ENCODE measurements at regions not wholly inside any gene's neighbourhood (a gene's known extent, or its start where the extent isn't known, plus 50 kb on each side); places are given as distances from the start of the nearest gene placed in this dataset.

DNA sequence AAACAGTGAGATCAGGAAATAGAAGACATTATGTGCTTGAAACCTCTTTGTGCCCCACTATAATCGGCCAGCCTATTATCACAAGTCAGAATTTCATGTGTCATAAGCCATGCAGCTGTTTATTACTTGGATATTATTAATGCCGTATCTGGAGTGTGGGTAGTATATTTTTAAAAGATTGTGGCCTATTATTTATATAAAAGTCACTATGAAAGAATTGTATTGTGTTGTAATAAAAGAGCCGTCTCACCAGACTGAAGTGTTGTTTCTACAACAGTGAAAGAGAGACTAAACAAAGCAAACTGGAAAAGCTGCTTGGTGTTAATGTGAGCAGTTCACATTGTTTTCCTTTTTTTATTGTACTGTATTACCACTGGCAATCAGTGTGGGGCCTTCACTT lies 449.1 kb downstream of the PSAT1 start:
- Histone ChIP-seq H3K4me3 (ENCODE audit: low read depth in 1 of 2, low read length in 2 of 2) (no peak overlapping the region), H3K9ac (ENCODE audit: low read length) (no peak overlapping the region)

DNA sequence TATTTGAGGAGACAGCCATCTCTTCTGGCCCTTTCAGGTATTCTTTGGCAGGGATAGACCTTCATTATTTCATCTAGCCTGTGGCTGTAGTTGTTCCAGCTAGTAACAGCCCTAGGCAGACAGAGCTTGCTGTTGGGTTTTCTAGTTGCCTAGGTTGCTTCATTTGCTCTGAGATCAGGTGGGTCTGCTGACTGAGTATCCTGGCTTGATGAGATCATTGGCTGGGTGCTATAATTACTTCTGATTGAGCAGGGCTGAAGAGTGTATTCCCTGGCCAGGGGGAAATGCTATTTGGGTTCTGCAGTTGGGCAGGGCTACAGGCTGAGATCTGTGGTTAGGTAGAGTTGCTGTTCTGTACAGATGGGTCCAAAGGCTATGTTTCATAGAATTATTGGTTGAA lies 456.1 kb downstream of the PSAT1 start:
- no peaks in the 10 kb centered on the region for H3K36me3 ChIP-seq (ENCODE audit: insufficient read depth, low read length)
- H3K27ac ChIP-seq (ENCODE audit: low read depth, low read length), result no peak overlapping the region
- H3K4me3 ChIP-seq (ENCODE audit: low read depth in 1 of 2, low read length in 2 of 2), result no peak overlapping the region
- no peak overlapping the region for H3K9ac ChIP-seq (ENCODE audit: low read length)
- no peaks in the 10 kb centered on the region for H3K27me3 ChIP-seq (ENCODE audit: control insufficient read depth in 1 of 2, insufficient read depth in 2 of 2, low read length in 2 of 2)
- H3K4me1 ChIP-seq (ENCODE audit: insufficient read depth, low read length), result no peaks in the 10 kb centered on the region
- H3K9me3 ChIP-seq (ENCODE audit: low read length), result no peaks in the 10 kb centered on the region

More for the DNA sequence above, 449.1 kb downstream of the PSAT1 start:
- Histone ChIP-seq H3K36me3 (ENCODE audit: insufficient read depth, low read length) (no peaks in the 10 kb centered on the region), H3K27ac (ENCODE audit: low read depth, low read length) (no peak overlapping the region), H3K9me3 (ENCODE audit: low read length) (no peaks in the 10 kb centered on the region), H3K4me1 (ENCODE audit: insufficient read depth, low read length) (no peaks in the 10 kb centered on the region), H3K27me3 (ENCODE audit: control insufficient read depth in 1 of 2, insufficient read depth in 2 of 2, low read length in 2 of 2) (no peaks in the 10 kb centered on the region)

DNA sequence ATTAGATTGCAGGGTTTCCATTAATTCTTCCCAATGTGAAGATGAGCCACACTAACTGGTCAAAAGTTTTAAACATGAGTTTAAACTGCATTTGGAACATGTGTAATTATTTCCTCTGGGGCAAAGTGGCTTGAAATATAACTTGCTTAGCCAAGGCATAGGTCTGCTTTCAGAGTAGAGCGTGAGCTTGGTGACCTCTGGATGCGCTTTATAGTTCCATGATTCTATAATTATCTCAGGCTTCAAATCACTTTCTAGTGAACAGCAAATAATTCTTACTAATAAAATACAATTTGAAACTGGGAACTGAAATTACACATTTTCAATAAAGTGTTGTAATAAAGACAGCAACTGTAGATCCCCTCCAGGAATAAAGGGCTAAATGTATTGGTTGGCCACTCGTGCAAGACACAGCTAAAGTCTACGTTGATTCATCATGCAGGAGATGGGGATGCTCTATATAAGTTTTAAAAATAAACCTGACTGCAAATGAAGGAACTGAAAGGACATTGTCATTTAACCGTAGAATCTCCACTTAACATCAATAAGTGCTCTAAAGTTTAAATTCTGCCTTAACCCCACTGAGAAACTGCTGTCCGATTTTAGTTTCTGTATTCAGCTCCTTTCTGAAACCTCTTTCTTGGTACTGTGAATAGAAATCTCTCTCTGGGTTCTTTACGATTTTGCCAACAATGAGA lies 460.0 kb downstream of the PSAT1 start:
- Histone ChIP-seq H3K4me3 (ENCODE audit: low read depth in 1 of 2, low read length in 2 of 2) (no peak overlapping the region), H3K4me1 (ENCODE audit: insufficient read depth, low read length) (no peaks in the 10 kb centered on the region), H3K9me3 (ENCODE audit: low read length) (no peaks in the 10 kb centered on the region), H3K36me3 (ENCODE audit: insufficient read depth, low read length) (no peaks in the 10 kb centered on the region), H3K9ac (ENCODE audit: low read length) (no peak overlapping the region), H3K27me3 (ENCODE audit: control insufficient read depth in 1 of 2, insufficient read depth in 2 of 2, low read length in 2 of 2) (no peaks in the 10 kb centered on the region), H3K27ac (ENCODE audit: low read depth, low read length) (no peak overlapping the region)

DNA sequence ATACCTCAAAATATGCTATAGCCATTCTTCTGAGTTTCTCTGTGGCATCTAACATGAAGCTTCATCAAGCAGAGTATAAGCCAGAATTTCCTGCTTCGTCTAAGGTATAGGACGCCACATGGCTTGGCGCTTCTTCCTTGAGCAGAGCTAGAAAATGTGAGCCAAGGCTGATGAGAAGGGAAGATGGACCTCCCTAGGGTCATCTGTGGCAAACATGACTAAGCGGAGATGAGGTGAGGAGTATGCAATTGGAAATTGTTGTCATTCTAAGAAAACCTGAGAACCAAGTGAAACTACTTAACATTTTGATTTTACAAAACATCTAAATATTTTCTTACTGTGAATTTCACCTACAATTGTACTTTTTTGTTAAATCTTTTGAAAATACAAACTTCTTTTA lies 466.5 kb downstream of the PSAT1 start:
- Histone ChIP-seq H3K4me3 (ENCODE audit: low read depth in 1 of 2, low read length in 2 of 2) (no peak overlapping the region), H3K9ac (ENCODE audit: low read length) (no peak overlapping the region), H3K4me1 (ENCODE audit: insufficient read depth, low read length) (no peaks in the 10 kb centered on the region), H3K36me3 (ENCODE audit: insufficient read depth, low read length) (no peaks in the 10 kb centered on the region), H3K27me3 (ENCODE audit: control insufficient read depth in 1 of 2, insufficient read depth in 2 of 2, low read length in 2 of 2) (no peaks in the 10 kb centered on the region), H3K27ac (ENCODE audit: low read depth, low read length) (no peak overlapping the region), H3K9me3 (ENCODE audit: low read length) (no peaks in the 10 kb centered on the region)

DNA sequence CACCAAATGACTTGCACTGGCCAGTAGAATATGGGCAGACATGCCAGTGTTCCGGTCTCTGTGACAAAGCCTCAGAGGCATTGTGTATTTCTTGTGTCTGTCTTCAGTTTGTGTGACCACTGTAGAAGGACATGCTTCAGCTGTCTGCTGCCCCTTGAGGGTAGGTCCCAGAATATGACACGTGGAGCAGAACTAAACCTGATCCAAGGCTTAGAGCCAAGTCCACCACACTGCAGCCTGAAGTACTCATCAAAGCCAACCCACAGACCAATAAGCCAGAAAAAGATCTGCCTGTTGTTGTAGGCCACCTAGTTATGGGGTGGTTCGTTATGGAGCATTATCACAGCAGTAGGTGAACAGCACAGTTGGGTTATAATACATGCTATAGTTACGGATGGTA lies 468.9 kb downstream of the PSAT1 start:
- Histone ChIP-seq H3K4me1 (ENCODE audit: insufficient read depth, low read length) (no peaks in the 10 kb centered on the region), H3K9me3 (ENCODE audit: low read length) (no peaks in the 10 kb centered on the region), H3K36me3 (ENCODE audit: insufficient read depth, low read length) (no peaks in the 10 kb centered on the region), H3K9ac (ENCODE audit: low read length) (no peak overlapping the region), H3K27me3 (ENCODE audit: control insufficient read depth in 1 of 2, insufficient read depth in 2 of 2, low read length in 2 of 2) (no peaks in the 10 kb centered on the region), H3K27ac (ENCODE audit: low read depth, low read length) (no peak overlapping the region), H3K4me3 (ENCODE audit: low read depth in 1 of 2, low read length in 2 of 2) (no peak overlapping the region)

DNA sequence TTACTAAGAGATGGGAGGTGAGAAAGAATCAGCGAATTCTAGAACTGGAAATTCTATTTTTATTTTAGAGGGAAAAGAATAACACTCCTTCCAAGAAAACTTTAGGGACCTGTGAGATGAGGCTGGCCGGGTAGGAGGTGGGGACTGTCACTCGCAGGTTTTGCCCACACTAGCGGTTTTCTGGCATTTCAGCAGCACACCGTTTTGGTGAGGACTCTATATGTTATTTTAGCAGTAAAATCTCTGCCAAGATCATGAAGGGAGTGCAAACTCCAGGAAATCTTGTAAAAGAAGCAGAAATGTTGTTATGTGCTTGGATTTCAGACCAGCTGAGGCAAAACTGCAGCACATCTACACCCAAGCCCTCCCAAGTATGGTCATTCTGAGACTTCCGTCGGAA lies 470.6 kb downstream of the PSAT1 start:
- Histone ChIP-seq H3K4me1 (ENCODE audit: insufficient read depth, low read length) (no peaks in the 10 kb centered on the region), H3K9ac (ENCODE audit: low read length) (no peak overlapping the region), H3K36me3 (ENCODE audit: insufficient read depth, low read length) (no peaks in the 10 kb centered on the region), H3K27ac (ENCODE audit: low read depth, low read length) (no peak overlapping the region), H3K27me3 (ENCODE audit: control insufficient read depth in 1 of 2, insufficient read depth in 2 of 2, low read length in 2 of 2) (no peaks in the 10 kb centered on the region), H3K9me3 (ENCODE audit: low read length) (no peaks in the 10 kb centered on the region), H3K4me3 (ENCODE audit: low read depth in 1 of 2, low read length in 2 of 2) (no peak overlapping the region)

DNA sequence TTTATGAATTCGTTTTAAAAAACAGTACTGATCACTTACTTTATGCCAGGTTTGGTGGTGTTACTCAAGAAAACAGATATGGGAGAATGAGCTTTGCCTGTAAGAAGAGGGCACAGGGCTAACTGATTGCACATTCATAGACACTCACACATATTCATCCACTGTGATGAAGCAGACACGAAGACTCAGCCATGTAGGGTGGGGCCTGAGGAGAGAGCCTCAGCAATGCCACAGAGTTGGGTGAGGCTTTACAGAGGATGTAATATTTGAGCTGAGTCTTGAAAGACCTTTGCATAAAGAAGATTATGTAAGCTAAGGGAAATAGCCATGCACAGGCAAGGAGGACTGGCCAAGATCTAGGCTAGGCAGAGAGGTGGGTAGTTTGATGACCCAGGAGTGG lies 472.8 kb downstream of the PSAT1 start:
- Histone ChIP-seq H3K4me3 (ENCODE audit: low read depth in 1 of 2, low read length in 2 of 2) (no peak overlapping the region), H3K4me1 (ENCODE audit: insufficient read depth, low read length) (no peaks in the 10 kb centered on the region), H3K9me3 (ENCODE audit: low read length) (no peaks in the 10 kb centered on the region), H3K27me3 (ENCODE audit: control insufficient read depth in 1 of 2, insufficient read depth in 2 of 2, low read length in 2 of 2) (no peaks in the 10 kb centered on the region), H3K9ac (ENCODE audit: low read length) (no peak overlapping the region), H3K36me3 (ENCODE audit: insufficient read depth, low read length) (no peaks in the 10 kb centered on the region), H3K27ac (ENCODE audit: low read depth, low read length) (no peak overlapping the region)

DNA sequence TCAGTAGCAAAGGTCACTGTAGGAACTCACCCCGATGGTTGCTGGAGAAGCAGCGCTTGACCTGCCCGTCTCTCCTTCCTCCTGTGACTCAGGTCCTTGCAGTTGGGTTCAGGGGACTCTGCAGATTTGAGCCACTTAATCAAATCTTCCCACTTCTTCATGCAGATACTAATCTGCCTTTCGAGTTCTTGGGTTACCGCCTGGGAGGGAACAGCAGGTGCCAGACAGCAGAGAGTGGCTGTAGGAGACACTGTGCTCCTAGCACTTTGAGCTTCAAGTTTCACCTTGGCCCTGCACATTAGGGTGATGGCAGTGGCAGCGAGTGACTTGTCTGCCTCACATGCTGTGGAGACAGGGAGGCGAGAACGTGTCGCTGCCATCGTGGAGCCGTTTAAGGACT lies 478.3 kb downstream of the PSAT1 start:
- Histone ChIP-seq H3K27me3 (ENCODE audit: control insufficient read depth in 1 of 2, insufficient read depth in 2 of 2, low read length in 2 of 2) (no peaks in the 10 kb centered on the region), H3K36me3 (ENCODE audit: insufficient read depth, low read length) (no peaks in the 10 kb centered on the region), H3K4me1 (ENCODE audit: insufficient read depth, low read length) (no peaks in the 10 kb centered on the region), H3K27ac (ENCODE audit: low read depth, low read length) (no peak overlapping the region), H3K9me3 (ENCODE audit: low read length) (no peaks in the 10 kb centered on the region), H3K4me3 (ENCODE audit: low read depth in 1 of 2, low read length in 2 of 2) (no peak overlapping the region), H3K9ac (ENCODE audit: low read length) (no peak overlapping the region)

DNA sequence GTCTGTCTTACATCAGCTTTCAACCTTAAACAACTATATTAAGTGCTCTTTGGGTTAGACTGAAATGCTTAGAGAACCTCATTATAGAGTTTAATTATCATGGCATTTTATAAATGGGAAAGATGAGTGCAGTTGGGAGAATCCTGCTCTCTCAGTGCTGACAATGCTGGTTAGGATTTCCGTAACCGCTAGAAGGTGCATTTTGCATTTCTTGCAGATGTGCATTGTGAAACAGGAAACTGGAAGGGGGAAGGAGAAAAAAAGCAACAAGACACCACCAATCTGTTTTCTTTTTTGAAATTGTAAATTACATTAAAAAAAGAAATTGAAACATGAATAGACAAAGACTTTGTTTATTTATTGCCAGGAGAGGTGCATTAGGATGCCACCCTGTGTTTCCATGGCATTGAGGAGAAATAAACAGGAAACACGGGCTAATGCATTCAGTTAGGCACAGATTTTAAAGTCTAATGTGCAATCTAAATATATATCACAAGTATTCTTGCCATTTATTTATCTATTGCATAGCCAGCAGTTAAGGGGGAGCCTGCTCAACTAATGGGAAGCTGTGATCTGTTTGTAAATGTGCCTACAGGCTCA lies 478.9 kb downstream of the PSAT1 start:
- Histone ChIP-seq H3K36me3 (ENCODE audit: insufficient read depth, low read length) (no peaks in the 10 kb centered on the region), H3K27ac (ENCODE audit: low read depth, low read length) (no peak overlapping the region), H3K9me3 (ENCODE audit: low read length) (no peaks in the 10 kb centered on the region), H3K4me1 (ENCODE audit: insufficient read depth, low read length) (no peaks in the 10 kb centered on the region), H3K4me3 (ENCODE audit: low read depth in 1 of 2, low read length in 2 of 2) (no peak overlapping the region), H3K9ac (ENCODE audit: low read length) (no peak overlapping the region), H3K27me3 (ENCODE audit: control insufficient read depth in 1 of 2, insufficient read depth in 2 of 2, low read length in 2 of 2) (no peaks in the 10 kb centered on the region)

DNA sequence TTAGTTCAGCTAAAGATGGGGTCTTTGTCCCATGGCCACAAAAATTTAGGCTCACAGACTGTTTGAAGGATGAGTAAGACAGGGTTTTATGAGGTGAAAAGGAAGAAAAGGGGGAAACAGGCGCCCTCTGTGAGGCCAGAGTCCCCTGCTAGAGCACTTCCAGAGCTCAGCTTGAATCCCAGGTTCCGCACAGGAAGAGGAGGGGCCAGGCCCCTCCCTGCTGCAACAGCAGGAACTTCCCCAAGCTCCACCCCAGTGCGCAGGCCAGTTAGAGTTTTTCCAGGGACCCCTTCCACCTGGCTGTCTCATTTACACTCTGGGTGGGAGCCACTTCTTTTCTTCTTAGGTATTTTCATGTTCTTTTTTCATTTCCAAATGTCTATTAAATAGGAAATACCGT lies 480.8 kb downstream of the PSAT1 start:
- Histone ChIP-seq H3K4me1 (ENCODE audit: insufficient read depth, low read length) (no peaks in the 10 kb centered on the region), H3K27ac (ENCODE audit: low read depth, low read length) (no peak overlapping the region), H3K9ac (ENCODE audit: low read length) (no peak overlapping the region), H3K9me3 (ENCODE audit: low read length) (no peaks in the 10 kb centered on the region), H3K4me3 (ENCODE audit: low read depth in 1 of 2, low read length in 2 of 2) (no peak overlapping the region), H3K27me3 (ENCODE audit: control insufficient read depth in 1 of 2, insufficient read depth in 2 of 2, low read length in 2 of 2) (no peaks in the 10 kb centered on the region), H3K36me3 (ENCODE audit: insufficient read depth, low read length) (no peaks in the 10 kb centered on the region)

DNA sequence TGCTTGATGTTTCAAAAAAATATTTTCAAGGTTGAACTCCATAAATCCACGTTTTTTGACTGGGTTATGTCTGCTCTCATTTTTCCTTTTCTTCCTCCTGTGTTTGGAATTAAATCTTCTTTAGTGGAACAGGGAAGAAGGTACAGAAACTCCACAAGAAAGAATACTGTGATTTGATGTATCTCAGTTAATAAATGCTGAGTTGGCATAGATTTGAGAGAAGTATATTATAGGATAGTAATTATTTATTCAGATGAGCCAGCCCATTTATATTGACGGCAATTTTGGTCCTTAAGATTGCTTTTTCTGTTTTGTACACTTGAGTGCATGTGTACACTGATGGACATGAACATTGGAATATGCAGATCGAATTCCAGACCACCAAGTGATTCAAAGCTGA lies 481.4 kb downstream of the PSAT1 start:
- Histone ChIP-seq H3K9ac (ENCODE audit: low read length) (no peak overlapping the region), H3K27me3 (ENCODE audit: control insufficient read depth in 1 of 2, insufficient read depth in 2 of 2, low read length in 2 of 2) (no peaks in the 10 kb centered on the region), H3K36me3 (ENCODE audit: insufficient read depth, low read length) (no peaks in the 10 kb centered on the region), H3K4me3 (ENCODE audit: low read depth in 1 of 2, low read length in 2 of 2) (no peak overlapping the region), H3K27ac (ENCODE audit: low read depth, low read length) (no peak overlapping the region), H3K9me3 (ENCODE audit: low read length) (no peaks in the 10 kb centered on the region), H3K4me1 (ENCODE audit: insufficient read depth, low read length) (no peaks in the 10 kb centered on the region)

DNA sequence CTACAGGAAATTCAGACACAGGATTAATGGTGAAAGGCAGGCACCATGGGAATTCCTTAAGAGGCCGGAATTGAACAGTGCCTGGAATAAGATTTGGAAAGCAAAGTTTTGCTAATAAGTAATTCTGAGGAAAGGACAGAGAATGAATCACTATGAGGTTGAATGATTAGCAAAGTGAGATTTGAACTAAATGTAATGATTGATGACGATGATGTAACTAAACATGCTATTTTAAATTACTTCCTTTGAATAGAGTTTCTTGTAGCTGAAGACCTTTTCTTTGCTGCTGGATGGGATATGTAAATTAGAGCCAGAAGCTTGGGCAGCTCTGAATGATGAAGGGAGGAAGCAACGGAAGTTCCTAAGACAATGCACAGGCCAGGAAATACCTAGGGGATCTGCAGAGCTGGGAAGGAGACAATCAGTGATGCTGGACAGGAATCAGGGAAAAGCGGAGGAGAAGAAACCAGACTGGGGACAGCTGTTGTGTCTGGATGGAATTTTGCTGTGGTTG lies 482.0 kb downstream of the PSAT1 start:
- Histone ChIP-seq H3K9me3 (ENCODE audit: low read length) (no peaks in the 10 kb centered on the region), H3K27me3 (ENCODE audit: control insufficient read depth in 1 of 2, insufficient read depth in 2 of 2, low read length in 2 of 2) (no peaks in the 10 kb centered on the region), H3K4me1 (ENCODE audit: insufficient read depth, low read length) (no peaks in the 10 kb centered on the region), H3K36me3 (ENCODE audit: insufficient read depth, low read length) (no peaks in the 10 kb centered on the region), H3K27ac (ENCODE audit: low read depth, low read length) (no peak overlapping the region), H3K4me3 (ENCODE audit: low read depth in 1 of 2, low read length in 2 of 2) (no peak overlapping the region), H3K9ac (ENCODE audit: low read length) (no peak overlapping the region)
